Type B pancreatic cell (in vitro differentiated cells): ENCODE measurements at regions not wholly inside any gene's neighbourhood (a gene's known extent, or its start where the extent isn't known, plus 50 kb on each side); places are given as distances from the start of the nearest gene placed in this dataset.

Experiments used
- DNase-seq: peaks from one replicate; pipeline ENCODE4 v3.0.0; 2021; ENCODE audit warnings: mixed read lengths; ENCODE audit not compliant: unreplicated experiment; ENCODE audit errors: extremely low spot score
- H3K27ac Mint-ChIP-seq: 2 replicates; pipeline ENCODE4 v1.8.0; 2021; ENCODE audit warnings: mild to moderate bottlenecking, mixed read lengths
- H3K27me3 Mint-ChIP-seq: 2 replicates; pipeline ENCODE4 v1.8.0; 2021; ENCODE audit warnings: mixed read lengths
- H3K36me3 Mint-ChIP-seq: 2 replicates; pipeline ENCODE4 v1.8.0; 2021; ENCODE audit warnings: mixed read lengths
- H3K4me1 Mint-ChIP-seq: one replicate; pipeline ENCODE4 v1.8.0; 2021; ENCODE audit warnings: mixed read lengths; ENCODE audit not compliant: unreplicated experiment
- H3K4me3 Mint-ChIP-seq: 2 replicates; pipeline ENCODE4 v1.8.0; 2021; ENCODE audit warnings: mild to moderate bottlenecking, mixed read lengths
- H3K9me3 Mint-ChIP-seq: 2 replicates; pipeline ENCODE4 v1.8.0; 2021; ENCODE audit warnings: mixed read lengths
- CTCF ChIP-seq: fragments of 200-600 bp; sonication (generic); conservative IDR thresholded peaks from 2 replicates; pipeline ENCODE4 v1.5.0; 2021; ENCODE audit warnings: antibody characterized with exemption, mild to moderate bottlenecking

- Mint-ChIP-seq H3K27ac (no peak overlapping the region), H3K9me3 (no peaks in the 10 kb centered on the region), H3K4me1 (no peaks in the 10 kb centered on the region), H3K36me3 (no peaks in the 10 kb centered on the region), H3K27me3 (no peaks in the 10 kb centered on the region), H3K4me3 (no peak overlapping the region)
- TF ChIP-seq CTCF: no peak
- no peak for DNase-seq
These were observed 1416.3 kb downstream of the MAT2B start for GRCh38 chr5:164921722-164922121.

GRCh38 chr5:164934039-164934438, 1428.6 kb downstream of the MAT2B start:
- Mint-ChIP-seq H3K4me1 (no peaks in the 10 kb centered on the region), H3K27me3 (no peaks in the 10 kb centered on the region), H3K27ac (no peak overlapping the region), H3K36me3 (no peaks in the 10 kb centered on the region), H3K9me3 (peaks cover 9% of the 10 kb centered on the region), H3K4me3 (no peak overlapping the region)
- no peak for TF ChIP-seq CTCF
- DNase-seq: no peak

GRCh38 chr5:164934561-164934960, 1429.1 kb downstream of the MAT2B start:
- DNase-seq: no peak
- Mint-ChIP-seq H3K27ac (no peak overlapping the region), H3K4me1 (no peaks in the 10 kb centered on the region), H3K36me3 (no peaks in the 10 kb centered on the region), H3K9me3 (peaks cover 9% of the 10 kb centered on the region), H3K27me3 (no peaks in the 10 kb centered on the region), H3K4me3 (no peak overlapping the region)
- no peak for TF ChIP-seq CTCF

- H3K4me3 Mint-ChIP-seq: no peak overlapping the region
- no peak for TF ChIP-seq CTCF
- H3K36me3 Mint-ChIP-seq: no peaks in the 10 kb centered on the region
- H3K9me3 Mint-ChIP-seq: peaks cover 5% of the 10 kb centered on the region
- no peaks in the 10 kb centered on the region for H3K27me3 Mint-ChIP-seq
- peaks cover 5% of the 10 kb centered on the region for H3K4me1 Mint-ChIP-seq
- no peak overlapping the region for H3K27ac Mint-ChIP-seq
- DNase-seq: no peak
These were observed 1435.7 kb downstream of the MAT2B start for GRCh38 chr5:164941132-164941531.

- TF ChIP-seq CTCF: no peak
- no peak for DNase-seq
- H3K4me3 Mint-ChIP-seq: no peak overlapping the region
These were observed 1445.5 kb downstream of the MAT2B start for GRCh38 chr5:164950927-164951326.

GRCh38 chr5:164951570-164951969, 1446.2 kb downstream of the MAT2B start:
- no peaks in the 10 kb centered on the region for H3K4me1 Mint-ChIP-seq
- H3K4me3 Mint-ChIP-seq: no peak overlapping the region
- H3K36me3 Mint-ChIP-seq: no peaks in the 10 kb centered on the region

More at GRCh38 chr5:164950927-164951326, 1445.5 kb downstream of the MAT2B start:
- H3K36me3 Mint-ChIP-seq: no peaks in the 10 kb centered on the region
- H3K27ac Mint-ChIP-seq: no peak overlapping the region
- H3K27me3 Mint-ChIP-seq: no peaks in the 10 kb centered on the region
- H3K4me1 Mint-ChIP-seq: no peaks in the 10 kb centered on the region
- H3K9me3 Mint-ChIP-seq: no peaks in the 10 kb centered on the region

More at GRCh38 chr5:164951570-164951969, 1446.2 kb downstream of the MAT2B start:
- no peaks in the 10 kb centered on the region for H3K9me3 Mint-ChIP-seq
- no peak overlapping the region for H3K27ac Mint-ChIP-seq
- TF ChIP-seq CTCF: no peak
- H3K27me3 Mint-ChIP-seq: no peaks in the 10 kb centered on the region
- DNase-seq: no peak
